DND-41 (cell line): ENCODE measurements at regions not wholly inside any gene's neighbourhood (a gene's known extent, or its start where the extent isn't known, plus 50 kb on each side); places are given as distances from the start of the nearest gene placed in this dataset.

Experiments used
- CTCF ChIP-seq: IDR thresholded peaks from 2 replicates; pipeline ENCODE4 v1.5.1; 2012; ENCODE audit warnings: borderline replicate concordance, low read length, moderate library complexity, mild to moderate bottlenecking; ENCODE audit not compliant: poor library complexity, severe bottlenecking; ENCODE audit errors: extremely low read depth
- EZH2 ChIP-seq: IDR thresholded peaks from 3 replicates; pipeline ENCODE4 v1.6.1; 2012; ENCODE audit warnings: borderline replicate concordance, low read depth, mild to moderate bottlenecking, moderate library complexity, low read length, inconsistent platforms; ENCODE audit not compliant: severe bottlenecking

GRCh38 chr2:205924676-205925075 is 161.3 kb downstream of the INO80D start:
- TF ChIP-seq EZH2 (no peak), CTCF (no peak)
